ENCODE measurements at regions not wholly inside any gene's neighbourhood (a gene's known extent, or its start where the extent isn't known, plus 50 kb on each side); places are given as distances from the start of the nearest gene placed in this dataset.
A peak's percentile ranks its signal among the peaks of the same experiment; 100 is the strongest.

DNA sequence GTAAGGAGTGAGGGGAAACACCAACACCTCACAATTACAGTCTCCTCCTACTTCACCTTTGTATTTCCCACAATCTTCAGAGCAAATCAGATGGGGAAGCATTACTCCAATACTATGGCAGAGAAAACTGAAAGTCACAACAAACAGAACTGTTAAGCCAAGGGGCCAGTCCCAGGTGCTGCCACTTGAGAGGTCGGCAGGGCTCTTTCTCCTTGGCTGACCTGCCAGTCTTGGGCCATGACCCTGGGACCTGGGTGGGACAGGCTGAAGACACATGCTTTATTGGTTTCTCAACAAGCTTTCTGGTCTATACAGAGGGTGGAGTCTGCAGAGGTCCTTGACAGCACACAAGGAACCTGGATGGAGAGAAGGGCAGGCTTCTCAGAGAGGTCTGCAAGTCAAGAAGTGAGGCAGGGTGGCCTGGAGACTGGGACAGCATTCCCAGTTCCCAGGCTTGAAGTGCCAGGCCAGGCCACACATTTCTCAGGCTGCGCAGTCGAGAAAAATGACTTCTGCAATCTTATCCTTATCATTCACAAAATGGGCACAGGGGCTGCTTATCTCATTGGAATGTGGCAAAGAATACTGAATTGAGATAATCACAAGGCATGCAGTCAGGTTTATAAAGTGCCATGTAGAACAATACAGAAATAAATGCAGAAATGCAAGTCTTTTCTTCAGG, 301.0 kb downstream of the CXCL12 start:
- DNase-seq, result no peak

- no peak for DNase-seq
Measured at GRCh38 chr10:44071479-44071878, 313.4 kb downstream of the CXCL12 start.

DNA sequence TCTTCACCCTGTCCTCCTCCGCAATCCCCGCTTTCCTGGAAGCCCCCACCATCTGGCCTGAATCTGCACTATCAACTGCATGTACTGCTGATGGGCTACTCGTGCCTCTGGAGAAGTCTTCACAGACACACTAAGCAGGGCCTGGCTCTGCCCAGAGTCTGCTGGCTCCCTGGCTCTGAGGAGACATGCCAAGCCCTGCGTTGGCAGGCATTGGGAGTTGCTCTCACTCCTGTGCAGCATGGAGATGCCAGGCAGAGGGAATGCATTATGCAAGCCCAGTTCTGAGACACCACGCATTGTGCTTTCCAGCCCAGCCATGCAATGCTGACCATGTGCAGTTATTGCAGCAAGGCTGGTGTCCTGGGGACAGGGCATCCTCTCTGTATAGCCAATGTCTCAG, 314.6 kb downstream of the CXCL12 start:
- no peak for DNase-seq

DNA sequence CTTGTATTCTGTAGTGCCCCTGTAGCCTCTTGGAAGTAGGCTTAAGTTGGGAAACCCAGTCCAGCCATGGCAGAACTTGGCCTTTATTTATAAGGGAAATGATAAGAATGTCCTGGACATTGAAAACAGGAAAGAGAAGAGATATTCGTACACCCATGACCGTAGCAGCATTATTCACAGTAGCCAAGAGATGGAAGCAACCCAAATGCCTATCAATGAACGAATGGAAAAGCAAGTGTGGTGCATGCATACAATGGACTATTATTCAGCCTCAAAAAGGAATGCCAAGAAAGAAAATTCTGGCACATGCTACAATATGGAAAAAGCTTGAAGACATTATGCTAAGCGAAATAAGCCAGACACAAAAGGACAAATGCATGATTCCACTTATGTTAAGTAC, 315.3 kb downstream of the CXCL12 start:
- no peak for DNase-seq

DNA sequence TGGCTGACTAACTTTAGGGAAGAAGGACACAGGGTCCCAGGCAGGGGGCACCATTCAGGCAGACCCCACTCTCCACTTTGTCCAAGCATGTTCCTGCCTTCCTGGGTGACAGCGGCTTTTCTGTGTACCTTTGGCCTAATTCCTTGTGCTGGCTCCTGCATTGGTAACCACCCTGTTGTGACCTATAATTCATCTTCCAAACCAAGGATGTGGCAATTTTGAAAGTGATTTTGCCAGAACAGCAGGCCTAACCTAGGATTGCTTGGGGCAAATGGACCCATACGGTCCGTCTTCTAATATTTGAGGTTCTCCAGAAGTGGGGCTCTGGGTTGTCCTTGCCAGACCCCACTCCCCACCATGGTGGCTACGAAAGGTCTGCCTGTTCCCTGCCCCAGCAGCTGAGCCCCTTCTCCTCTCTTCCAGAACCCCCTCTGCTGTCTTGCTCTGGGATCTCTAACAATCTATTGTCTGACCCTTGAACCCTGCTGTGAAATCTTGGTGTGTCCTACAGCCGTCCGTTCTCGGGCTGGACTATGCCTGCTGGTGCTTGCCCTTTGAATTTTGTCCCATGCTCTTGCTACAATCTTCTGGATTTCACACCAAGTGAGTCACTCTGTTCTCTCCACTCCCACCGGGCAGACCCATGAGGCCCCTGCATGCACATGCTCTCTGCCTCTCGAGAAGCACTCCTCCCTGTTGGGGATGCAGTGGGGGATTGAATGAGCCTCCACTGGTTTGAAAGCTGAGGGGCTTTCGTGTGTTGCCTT, 316.0 kb downstream of the CXCL12 start:
- DNase-seq, result no peak

- DNase-seq, result no peak
Measured at GRCh38 chr10:44067432-44067831, 317.5 kb downstream of the CXCL12 start.

DNA sequence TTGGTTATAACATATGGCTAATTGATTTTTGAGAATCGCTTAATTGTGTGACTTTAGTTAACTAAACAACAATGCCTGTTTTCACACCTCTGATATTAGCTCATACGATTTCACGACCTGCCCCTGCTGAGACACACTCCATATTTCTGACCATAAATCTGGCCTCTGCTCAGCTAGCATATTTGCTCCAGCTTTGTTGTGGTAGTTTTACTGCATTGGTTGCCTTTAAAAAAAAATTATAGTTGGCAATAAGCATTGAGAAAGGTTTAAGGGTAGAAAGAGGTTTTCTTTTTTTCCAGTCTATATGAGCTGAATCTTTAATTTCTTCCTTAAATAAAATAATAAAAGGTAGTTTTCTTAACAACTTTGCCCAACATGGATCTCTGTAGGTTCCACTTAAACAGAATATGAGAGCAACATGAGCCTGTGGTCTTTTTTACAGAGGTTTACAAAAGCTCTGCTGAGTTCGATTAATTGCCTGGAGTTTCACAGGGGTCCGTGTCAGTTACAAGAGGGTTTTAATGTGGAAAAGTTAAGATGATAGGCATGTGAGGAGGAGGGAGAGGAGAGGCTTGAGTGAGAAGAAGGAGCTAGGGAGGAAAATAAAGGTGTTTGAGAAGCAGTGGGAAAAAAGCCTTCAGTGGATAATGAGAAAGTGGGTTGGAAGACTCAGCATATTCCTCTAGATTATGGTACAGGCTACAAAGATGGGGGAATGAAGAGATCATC, 318.2 kb downstream of the CXCL12 start:
- DNase-seq, result no peak

DNA sequence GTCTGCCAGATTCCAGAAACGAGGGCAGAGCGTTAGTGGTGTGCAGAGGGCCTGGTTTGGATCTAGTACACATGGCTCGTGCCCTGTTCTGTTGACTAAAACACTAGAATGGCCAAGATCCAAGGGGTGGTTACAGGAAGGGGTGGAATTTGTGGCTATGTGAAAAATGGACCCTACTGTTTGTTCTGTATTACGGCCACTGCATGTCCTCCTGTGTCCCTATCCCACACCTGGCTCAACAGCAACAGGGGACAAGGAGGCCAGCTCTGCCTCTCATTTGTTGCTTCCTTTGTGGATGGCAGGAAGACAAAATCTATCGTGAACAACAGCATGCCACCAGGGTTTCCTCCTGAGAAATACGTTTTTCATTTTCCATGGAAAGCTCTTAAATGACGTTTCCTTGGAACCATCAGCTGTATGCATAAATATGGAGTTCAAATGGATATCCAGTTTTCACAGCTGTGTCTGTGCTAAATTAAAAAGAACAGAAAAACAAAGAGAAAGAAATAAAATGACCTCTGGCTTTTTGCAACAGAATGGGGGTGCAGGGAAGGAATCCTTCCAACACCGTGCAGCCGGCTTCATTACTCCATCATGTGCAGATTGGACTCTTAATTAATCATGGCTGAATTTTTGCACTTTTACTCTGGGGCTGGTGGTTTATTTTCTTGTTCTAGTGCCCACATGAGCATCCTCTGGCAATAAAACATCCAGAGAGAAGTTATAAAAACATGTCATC, 318.9 kb downstream of the CXCL12 start:
- no peak for DNase-seq

GRCh38 chr10:44064987-44065787, 319.7 kb downstream of the CXCL12 start:
- DNase-seq, result no peak

- no peak for DNase-seq
Measured at GRCh38 chr10:44064317-44064716, 320.6 kb downstream of the CXCL12 start.

DNA sequence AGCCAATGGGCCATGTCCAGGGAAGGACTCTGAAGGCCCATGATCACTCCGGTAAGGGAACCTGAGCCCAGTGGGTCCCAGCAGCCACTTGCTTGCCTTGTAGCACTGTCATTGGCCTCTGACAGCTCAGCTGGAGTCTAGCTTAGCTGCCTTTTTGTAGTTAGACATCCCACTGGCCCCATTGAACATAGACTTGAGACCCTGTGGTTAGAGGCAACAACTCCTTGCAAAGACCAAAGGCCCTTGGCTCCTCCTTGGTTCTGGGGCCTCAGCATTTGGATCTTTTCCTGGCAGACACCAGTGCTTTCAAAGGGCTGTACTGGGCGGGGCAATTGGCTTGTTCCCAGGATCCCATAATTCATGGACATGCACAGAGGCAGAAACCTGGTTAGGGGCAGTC, 321.2 kb downstream of the CXCL12 start:
- no peak for DNase-seq

DNA sequence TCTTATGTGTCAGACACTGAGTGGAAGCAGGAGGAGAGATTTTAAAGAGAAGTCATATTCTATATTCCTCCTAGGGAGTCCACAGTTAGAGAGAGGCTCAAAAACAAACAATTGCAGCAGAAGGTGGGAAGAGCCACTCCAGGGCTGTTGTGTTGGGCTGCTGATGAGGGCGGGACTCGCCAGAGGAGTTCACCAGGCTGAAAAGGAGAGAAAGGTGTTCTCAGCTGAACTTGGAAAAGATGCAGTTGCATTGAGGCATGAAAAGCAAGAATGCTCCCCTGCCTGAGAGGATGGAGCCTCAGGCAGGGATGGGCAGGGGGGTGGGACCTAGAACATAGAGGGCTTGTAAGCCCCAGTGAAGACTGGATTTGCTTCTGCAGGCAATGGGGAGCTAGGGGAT, 324.2 kb downstream of the CXCL12 start:
- no peak for DNase-seq

GRCh38 chr10:44060221-44060620, 324.7 kb downstream of the CXCL12 start:
- DNase-seq, result no peak

- DNase-seq, result no peak
Measured at GRCh38 chr10:44058259-44058658, 326.6 kb downstream of the CXCL12 start.

GRCh38 chr10:44056967-44057805, 327.7 kb downstream of the CXCL12 start:
- DNase-seq, result peak; percentile 47

GRCh38 chr10:44056206-44056605, 328.7 kb downstream of the CXCL12 start:
- no peak for DNase-seq

GRCh38 chr10:44054046-44054445, 330.9 kb downstream of the CXCL12 start:
- DNase-seq, result no peak

- DNase-seq, result no peak
Measured at GRCh38 chr10:44053391-44053790, 331.5 kb downstream of the CXCL12 start.

- no peak for DNase-seq
Measured at GRCh38 chr10:44051584-44052385, 333.1 kb downstream of the CXCL12 start.

DNA sequence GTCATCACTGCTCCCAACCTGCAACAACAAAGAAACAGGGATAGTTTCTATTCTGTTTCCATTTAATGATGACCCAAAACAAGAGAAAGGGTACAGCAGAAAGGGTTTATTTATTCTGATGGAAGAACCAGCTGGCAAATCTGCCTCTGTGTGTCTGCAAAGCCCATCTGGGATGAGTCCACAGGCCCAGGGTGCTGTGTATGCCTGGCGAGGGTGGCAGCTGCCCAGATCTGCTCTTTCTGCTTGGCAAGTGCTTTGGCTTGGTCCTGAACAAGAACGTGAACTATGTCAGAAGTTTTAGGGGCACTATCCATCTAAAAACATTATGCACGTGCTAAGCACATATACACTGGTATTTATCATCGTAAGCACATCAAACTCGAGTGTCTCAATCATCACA, 333.8 kb downstream of the CXCL12 start:
- DNase-seq, result no peak
